SJCRH30 (cell line): ENCODE measurements at regions not wholly inside any gene's neighbourhood (a gene's known extent, or its start where the extent isn't known, plus 50 kb on each side); places are given as distances from the start of the nearest gene placed in this dataset.
"Not testable (repeated sequence)": the region's sequence is repeated elsewhere in the genome, so short reads cannot be mapped to it uniquely, and the experiment has no call there.

Experiments
- DNase-seq, 2 experiments: peaks; one replicate each; pipeline ENCODE4 v3.0.0-alpha.2; 2015 to 2020
- H3K27ac ChIP-seq: fragments of 250-450 bp; sonication (Bioruptor Pico); 2 replicates; pipeline ENCODE4 v1.5.1; 2020; ENCODE audit warnings: mild to moderate bottlenecking, moderate library complexity
- H3K27me3 ChIP-seq: fragments of 250-450 bp; sonication (Bioruptor Pico); 2 replicates; pipeline ENCODE4 v1.5.1; 2020; ENCODE audit warnings: mild to moderate bottlenecking, moderate library complexity
- H3K36me3 ChIP-seq: fragments of 250-450 bp; sonication (Bioruptor Pico); 2 replicates; pipeline ENCODE4 v1.5.1; 2020; ENCODE audit warnings: mild to moderate bottlenecking, moderate library complexity
- H3K4me1 ChIP-seq: fragments of 250-450 bp; sonication (Bioruptor Pico); 2 replicates; pipeline ENCODE4 v1.5.1; 2020; ENCODE audit warnings: mild to moderate bottlenecking, moderate library complexity
- H3K4me3 ChIP-seq: fragments of 250-450 bp; sonication (Bioruptor Pico); 2 replicates; pipeline ENCODE4 v1.5.1; 2020; ENCODE audit warnings: mild to moderate bottlenecking, moderate library complexity
- H3K9me3 ChIP-seq: fragments of 250-450 bp; sonication (Bioruptor Pico); replicated peaks from 2 replicates; pipeline ENCODE4 v1.5.1; 2020; ENCODE audit warnings: mild to moderate bottlenecking, moderate library complexity

- DNase-seq = no peak
- H3K9me3 ChIP-seq = no peaks in the 10 kb centered on the region
- no peaks in the 10 kb centered on the region for H3K36me3 ChIP-seq
- no peak overlapping the region for H3K27ac ChIP-seq
- H3K4me1 ChIP-seq = no peaks in the 10 kb centered on the region
- H3K4me3 ChIP-seq = no peak overlapping the region
- H3K27me3 ChIP-seq = no peaks in the 10 kb centered on the region
Observed at GRCh38 chr3:82596805-82597204, 835.4 kb upstream of the GBE1 start.

- Histone ChIP-seq H3K4me1 (no peaks in the 10 kb centered on the region), H3K9me3 (no peaks in the 10 kb centered on the region), H3K4me3 (no peak overlapping the region), H3K36me3 (no peaks in the 10 kb centered on the region), H3K27ac (no peak overlapping the region), H3K27me3 (no peaks in the 10 kb centered on the region)
- no peak for DNase-seq
Observed at GRCh38 chr3:82595530-82595929, 834.1 kb upstream of the GBE1 start.

GRCh38 chr3:82587174-82587573, 825.7 kb upstream of the GBE1 start:
- no peak overlapping the region for H3K27ac ChIP-seq
- no peak overlapping the region for H3K4me3 ChIP-seq
- no peaks in the 10 kb centered on the region for H3K36me3 ChIP-seq
- H3K4me1 ChIP-seq = no peaks in the 10 kb centered on the region
- no peaks in the 10 kb centered on the region for H3K9me3 ChIP-seq
- no peaks in the 10 kb centered on the region for H3K27me3 ChIP-seq
- DNase-seq = no peak

GRCh38 chr3:82586414-82586813, 825.0 kb upstream of the GBE1 start:
- Histone ChIP-seq H3K27ac (no peak overlapping the region), H3K36me3 (no peaks in the 10 kb centered on the region), H3K4me1 (no peaks in the 10 kb centered on the region), H3K27me3 (no peaks in the 10 kb centered on the region), H3K9me3 (no peaks in the 10 kb centered on the region), H3K4me3 (no peak overlapping the region)
- no peak for DNase-seq

- H3K4me3 ChIP-seq, H3K4me1 ChIP-seq, H3K27me3 ChIP-seq, H3K36me3 ChIP-seq, DNase-seq, H3K27ac ChIP-seq, H3K9me3 ChIP-seq: not testable (repeated sequence)
Observed at GRCh38 chr3:82586002-82586401, 824.6 kb upstream of the GBE1 start.

- not testable (repeated sequence) for H3K4me3 ChIP-seq, H3K27ac ChIP-seq, DNase-seq, H3K27me3 ChIP-seq, H3K4me1 ChIP-seq, H3K9me3 ChIP-seq, H3K36me3 ChIP-seq
Observed at GRCh38 chr3:82585591-82585990, 824.1 kb upstream of the GBE1 start.

- H3K27me3 ChIP-seq, H3K27ac ChIP-seq, H3K4me3 ChIP-seq, H3K4me1 ChIP-seq, H3K9me3 ChIP-seq, DNase-seq, H3K36me3 ChIP-seq: not testable (repeated sequence)
Observed at GRCh38 chr3:82584861-82585260, 823.4 kb upstream of the GBE1 start.

GRCh38 chr3:82584415-82584814, 823.0 kb upstream of the GBE1 start:
- DNase-seq, H3K4me3 ChIP-seq, H3K27ac ChIP-seq, H3K4me1 ChIP-seq, H3K36me3 ChIP-seq, H3K9me3 ChIP-seq, H3K27me3 ChIP-seq: not testable (repeated sequence)

- H3K9me3 ChIP-seq = no peaks in the 10 kb centered on the region
- H3K4me3 ChIP-seq = no peak overlapping the region
- H3K4me1 ChIP-seq = no peaks in the 10 kb centered on the region
- no peak for DNase-seq
- H3K36me3 ChIP-seq = no peaks in the 10 kb centered on the region
- no peak overlapping the region for H3K27ac ChIP-seq
- H3K27me3 ChIP-seq = no peaks in the 10 kb centered on the region
Observed at GRCh38 chr3:82581350-82581749, 819.9 kb upstream of the GBE1 start.

- Histone ChIP-seq H3K27ac (no peak overlapping the region), H3K9me3 (no peaks in the 10 kb centered on the region), H3K27me3 (no peaks in the 10 kb centered on the region), H3K4me3 (no peak overlapping the region), H3K4me1 (no peaks in the 10 kb centered on the region), H3K36me3 (no peaks in the 10 kb centered on the region)
- no peak for DNase-seq
Observed at GRCh38 chr3:82572721-82573120, 811.3 kb upstream of the GBE1 start.

- H3K4me3 ChIP-seq = no peak overlapping the region
- no peaks in the 10 kb centered on the region for H3K4me1 ChIP-seq
- H3K27ac ChIP-seq = no peak overlapping the region
- H3K36me3 ChIP-seq = no peaks in the 10 kb centered on the region
- no peaks in the 10 kb centered on the region for H3K27me3 ChIP-seq
- DNase-seq = no peak
- H3K9me3 ChIP-seq = no peaks in the 10 kb centered on the region
Observed at GRCh38 chr3:82568776-82569338, 807.4 kb upstream of the GBE1 start.

- no peaks in the 10 kb centered on the region for H3K9me3 ChIP-seq
- no peaks in the 10 kb centered on the region for H3K27me3 ChIP-seq
- no peak overlapping the region for H3K27ac ChIP-seq
- no peak overlapping the region for H3K4me3 ChIP-seq
- H3K4me1 ChIP-seq = no peaks in the 10 kb centered on the region
- H3K36me3 ChIP-seq = no peaks in the 10 kb centered on the region
- DNase-seq = no peak
Observed at GRCh38 chr3:82567029-82567600, 805.7 kb upstream of the GBE1 start.

- no peaks in the 10 kb centered on the region for H3K9me3 ChIP-seq
- H3K27me3 ChIP-seq = no peaks in the 10 kb centered on the region
- H3K27ac ChIP-seq = no peak overlapping the region
- no peak for DNase-seq
- H3K36me3 ChIP-seq = no peaks in the 10 kb centered on the region
- H3K4me3 ChIP-seq = no peak overlapping the region
- H3K4me1 ChIP-seq = no peaks in the 10 kb centered on the region
Observed at GRCh38 chr3:82562896-82563295, 801.5 kb upstream of the GBE1 start.

- no peak for DNase-seq
- Histone ChIP-seq H3K27ac (no peak overlapping the region), H3K36me3 (no peaks in the 10 kb centered on the region), H3K4me3 (no peak overlapping the region), H3K9me3 (no peaks in the 10 kb centered on the region), H3K4me1 (no peaks in the 10 kb centered on the region), H3K27me3 (no peaks in the 10 kb centered on the region)
Observed at GRCh38 chr3:82561784-82562183, 800.3 kb upstream of the GBE1 start.

GRCh38 chr3:82558081-82558480, 796.6 kb upstream of the GBE1 start:
- H3K9me3 ChIP-seq = no peaks in the 10 kb centered on the region
- no peaks in the 10 kb centered on the region for H3K27me3 ChIP-seq
- H3K4me3 ChIP-seq = no peak overlapping the region
- no peaks in the 10 kb centered on the region for H3K36me3 ChIP-seq
- no peaks in the 10 kb centered on the region for H3K4me1 ChIP-seq
- DNase-seq = no peak
- no peak overlapping the region for H3K27ac ChIP-seq

GRCh38 chr3:82556113-82556512, 794.7 kb upstream of the GBE1 start:
- no peaks in the 10 kb centered on the region for H3K27me3 ChIP-seq
- no peaks in the 10 kb centered on the region for H3K9me3 ChIP-seq
- DNase-seq = no peak
- H3K4me3 ChIP-seq = no peak overlapping the region
- H3K36me3 ChIP-seq = no peaks in the 10 kb centered on the region
- H3K27ac ChIP-seq = no peak overlapping the region
- H3K4me1 ChIP-seq = no peaks in the 10 kb centered on the region
